GM19023 (cell line): ENCODE measurements at regions not wholly inside any gene's neighbourhood (a gene's known extent, or its start where the extent isn't known, plus 50 kb on each side); places are given as distances from the start of the nearest gene placed in this dataset.

ENCODE experiments used
- ATAC-seq: cut with Tn5 transposase; IDR thresholded peaks from one replicate; pipeline ENCODE4 v1.9.1; 2021; ENCODE audit warnings: mild to moderate bottlenecking, moderate library complexity; ENCODE audit not compliant: unreplicated experiment

DNA sequence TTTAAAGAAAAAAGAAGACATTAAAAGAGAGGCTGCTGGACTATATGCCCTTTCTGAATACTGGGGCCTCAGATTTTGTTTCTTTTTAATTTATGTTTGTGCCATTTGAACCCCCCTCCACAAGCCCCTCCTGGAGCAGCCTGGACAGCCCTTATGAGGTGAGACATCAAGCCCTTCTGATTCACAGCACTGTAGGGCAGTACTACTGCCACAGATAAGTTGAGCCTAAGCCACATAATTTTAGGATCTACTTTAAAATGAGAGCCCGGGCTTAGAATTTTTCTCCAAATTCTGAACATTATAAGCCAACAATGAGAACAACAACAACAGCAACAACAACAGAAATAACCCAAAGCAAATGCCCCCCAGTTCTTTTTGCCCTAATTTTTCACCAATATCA lies 256.9 kb upstream of the SALL1 start:
- no peak for ATAC-seq

DNA sequence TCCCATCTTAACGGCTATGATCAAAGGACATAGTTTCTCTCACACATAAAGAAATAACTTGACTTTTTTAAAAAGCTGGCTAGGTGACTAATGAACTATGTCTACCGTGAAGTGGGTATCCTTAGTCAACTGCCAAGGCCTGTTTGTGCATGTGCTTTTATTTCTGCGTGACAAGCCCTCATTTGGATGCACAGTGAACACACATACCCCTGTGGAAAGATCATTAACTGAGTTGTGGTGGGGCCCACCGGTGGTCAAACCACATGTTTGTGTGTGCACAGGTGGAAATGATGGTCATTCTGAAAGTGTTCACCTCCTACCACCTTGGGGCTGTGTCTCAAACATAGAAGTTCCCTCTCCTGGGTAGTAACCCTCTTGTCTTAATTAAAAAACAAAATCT lies 256.1 kb upstream of the SALL1 start:
- peak; percentile 67 for ATAC-seq

DNA sequence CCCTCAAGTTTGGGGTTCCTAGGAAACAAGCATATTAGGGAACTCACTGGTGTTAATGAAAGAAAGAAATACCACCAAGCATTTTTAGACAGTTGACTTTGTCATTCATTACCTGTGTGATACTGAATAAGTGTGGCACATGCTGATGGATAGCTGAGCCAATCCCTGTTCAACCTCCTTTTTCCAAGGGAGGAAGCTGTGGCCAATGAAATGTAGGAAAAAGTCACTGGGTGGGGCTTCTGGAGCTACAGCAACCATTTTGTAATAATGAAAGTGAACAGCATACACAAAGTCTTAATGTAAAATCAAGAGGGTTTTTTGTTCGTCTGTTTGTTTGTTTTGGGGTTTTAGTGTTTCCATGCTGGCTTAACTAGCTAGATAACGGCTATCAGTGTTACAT lies 254.3 kb upstream of the SALL1 start:
- ATAC-seq, result no peak

DNA sequence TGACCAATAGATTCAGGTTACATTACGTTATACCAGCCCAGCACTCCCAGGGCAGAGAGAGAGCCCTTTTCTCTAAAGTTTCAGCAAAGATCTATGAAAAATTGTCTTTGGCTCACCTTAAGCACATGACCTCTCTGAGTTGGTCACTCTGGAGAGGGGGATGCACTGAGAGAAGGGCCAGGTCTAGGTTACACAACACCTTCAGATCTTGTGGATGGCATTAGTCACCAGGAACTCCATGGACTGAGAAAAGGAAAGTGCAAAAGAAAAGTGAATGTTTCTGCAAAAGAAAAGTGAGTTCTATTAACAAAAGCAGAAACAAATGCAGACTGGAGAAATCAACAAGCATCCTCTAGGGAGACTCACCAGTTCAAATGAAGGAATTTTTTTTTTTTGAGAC lies 253.3 kb upstream of the SALL1 start:
- no peak for ATAC-seq

DNA sequence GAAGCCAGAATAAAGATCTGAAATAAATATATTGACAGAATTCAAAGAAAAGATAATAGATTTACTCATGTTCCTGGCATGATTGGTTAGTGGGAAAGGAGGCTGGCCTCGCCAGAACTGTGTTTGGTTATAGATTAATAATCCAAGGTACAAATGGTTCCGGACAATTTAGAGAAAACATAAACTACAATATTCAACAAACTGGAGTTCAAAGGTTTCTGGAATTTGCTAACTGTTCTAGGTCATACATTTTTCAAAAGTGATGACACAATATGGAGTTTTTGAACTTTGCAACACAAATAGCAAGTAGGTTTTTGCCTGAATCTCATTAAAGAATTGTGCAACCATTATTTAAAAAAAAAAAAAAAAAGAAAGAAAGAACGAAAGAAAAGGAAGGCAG lies 251.7 kb upstream of the SALL1 start:
- no peak for ATAC-seq

DNA sequence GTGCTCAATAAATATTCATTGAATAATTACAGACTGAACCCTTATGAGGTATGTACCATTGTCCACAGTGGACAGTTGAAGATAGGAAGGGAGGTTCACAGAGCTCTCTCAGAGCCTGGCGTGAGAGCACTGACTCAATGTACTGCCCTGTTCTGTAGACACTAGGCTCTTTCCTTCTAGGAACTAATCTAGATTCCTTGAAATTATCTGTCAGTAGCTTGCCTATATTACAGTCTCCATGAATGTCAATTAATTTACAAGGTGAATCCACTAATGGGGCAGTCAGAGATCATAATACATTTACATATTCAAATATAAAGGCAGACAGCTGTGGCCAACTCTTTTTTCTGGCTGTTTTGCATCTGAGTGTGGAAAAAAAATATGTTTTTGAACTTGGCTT lies 251.2 kb upstream of the SALL1 start:
- no peak for ATAC-seq

DNA sequence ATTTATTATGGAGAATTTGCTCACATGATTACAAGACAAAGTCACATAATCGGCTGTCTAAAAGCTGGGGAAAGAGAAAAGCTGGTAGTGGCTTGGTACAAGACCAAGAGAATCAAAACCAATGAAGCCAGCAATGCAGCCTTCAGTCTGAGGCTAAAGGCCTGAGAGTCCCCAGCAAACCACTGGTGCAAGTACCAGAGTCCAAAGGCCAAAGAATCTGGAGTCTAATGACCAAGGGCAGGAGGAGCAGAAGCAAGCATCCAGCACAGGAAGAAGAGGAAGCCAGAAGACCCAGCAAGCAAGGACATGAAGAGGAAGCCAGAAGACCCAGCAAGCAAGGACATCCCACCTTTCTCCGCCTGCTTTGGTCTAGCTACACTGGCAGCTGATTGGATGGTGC lies 250.6 kb upstream of the SALL1 start:
- no peak for ATAC-seq

DNA sequence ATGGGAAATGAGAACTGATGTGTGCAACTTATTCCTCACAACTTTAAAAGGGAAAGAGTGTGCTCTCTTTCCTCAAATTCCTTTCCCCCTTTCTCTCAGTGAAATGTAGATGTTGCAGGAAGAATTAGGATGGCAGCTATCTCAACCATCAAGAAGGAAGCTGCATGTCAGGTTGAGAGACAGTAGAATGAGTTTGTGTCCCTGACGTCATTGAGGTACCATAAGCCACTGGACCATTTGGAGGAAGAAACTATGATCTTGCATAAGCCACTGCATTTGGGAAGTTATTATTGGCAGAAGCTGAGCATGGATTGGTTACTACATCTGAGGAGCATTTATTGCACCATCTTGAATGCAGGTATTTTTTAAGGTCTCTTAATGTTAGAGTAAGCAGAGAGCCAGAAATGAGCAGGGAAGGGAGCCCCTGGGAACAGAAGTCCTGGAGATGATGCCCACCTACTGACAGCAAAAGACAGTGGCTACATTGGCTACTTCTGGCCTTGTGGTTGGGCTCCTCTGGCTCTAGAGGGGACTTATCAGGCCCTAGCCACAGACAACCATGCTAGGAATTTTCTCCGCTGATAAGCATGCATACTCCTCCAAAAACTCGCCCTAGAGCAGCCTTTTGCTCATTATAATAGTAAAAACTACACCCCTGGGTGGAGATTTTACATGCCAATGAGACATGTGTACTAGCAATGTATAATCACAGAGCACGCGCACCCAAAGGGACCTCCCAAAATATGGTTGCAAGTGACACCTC lies 249.0 kb upstream of the SALL1 start:
- ATAC-seq, result no peak

DNA sequence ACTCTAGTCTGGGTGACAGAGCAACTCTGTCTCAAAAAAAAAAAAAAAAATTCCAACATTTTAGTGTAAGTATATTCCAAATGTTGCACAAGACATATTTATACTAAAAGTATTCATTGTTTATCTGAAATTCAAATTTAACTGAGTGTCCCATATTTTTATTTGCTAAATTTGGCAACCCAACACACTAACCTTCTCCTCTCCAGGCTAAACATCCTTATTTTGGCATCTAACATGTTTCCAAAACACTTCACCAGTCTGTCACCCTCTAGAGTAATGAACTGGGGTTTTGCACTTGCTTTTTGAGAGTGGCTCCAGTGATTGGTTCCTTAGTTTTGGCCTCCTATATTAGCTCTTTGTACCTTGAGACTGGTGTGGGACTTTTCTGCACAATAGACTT lies 243.4 kb upstream of the SALL1 start:
- no peak for ATAC-seq

DNA sequence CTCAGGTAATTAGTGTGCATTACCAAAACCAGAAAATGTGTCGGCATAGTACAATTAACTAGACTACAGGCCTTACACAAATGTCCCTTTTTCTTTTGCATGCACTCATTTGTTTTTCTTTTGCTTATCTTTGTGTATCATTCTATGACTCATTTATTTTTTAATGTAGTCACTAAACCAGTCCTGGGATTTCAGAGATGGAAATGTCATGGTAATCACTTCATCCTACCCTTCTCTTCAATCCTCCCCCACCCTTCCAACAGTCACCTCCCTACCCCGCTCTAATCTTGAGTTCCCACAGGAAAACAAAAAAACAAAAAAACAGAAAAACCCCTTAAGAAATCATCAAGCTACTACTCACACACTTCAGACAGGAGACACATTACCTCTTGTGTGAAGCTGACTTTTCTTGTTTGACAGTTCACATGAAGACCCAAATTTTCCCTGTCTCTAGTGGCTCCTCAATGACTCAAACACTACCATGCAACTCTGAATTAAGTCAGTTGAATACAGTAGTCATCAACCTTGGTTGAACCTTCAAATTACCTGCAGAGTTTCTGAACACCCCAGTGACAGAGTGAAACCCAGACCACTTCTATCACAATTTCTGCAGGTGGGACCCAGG lies 242.4 kb upstream of the SALL1 start:
- ATAC-seq, result no peak

DNA sequence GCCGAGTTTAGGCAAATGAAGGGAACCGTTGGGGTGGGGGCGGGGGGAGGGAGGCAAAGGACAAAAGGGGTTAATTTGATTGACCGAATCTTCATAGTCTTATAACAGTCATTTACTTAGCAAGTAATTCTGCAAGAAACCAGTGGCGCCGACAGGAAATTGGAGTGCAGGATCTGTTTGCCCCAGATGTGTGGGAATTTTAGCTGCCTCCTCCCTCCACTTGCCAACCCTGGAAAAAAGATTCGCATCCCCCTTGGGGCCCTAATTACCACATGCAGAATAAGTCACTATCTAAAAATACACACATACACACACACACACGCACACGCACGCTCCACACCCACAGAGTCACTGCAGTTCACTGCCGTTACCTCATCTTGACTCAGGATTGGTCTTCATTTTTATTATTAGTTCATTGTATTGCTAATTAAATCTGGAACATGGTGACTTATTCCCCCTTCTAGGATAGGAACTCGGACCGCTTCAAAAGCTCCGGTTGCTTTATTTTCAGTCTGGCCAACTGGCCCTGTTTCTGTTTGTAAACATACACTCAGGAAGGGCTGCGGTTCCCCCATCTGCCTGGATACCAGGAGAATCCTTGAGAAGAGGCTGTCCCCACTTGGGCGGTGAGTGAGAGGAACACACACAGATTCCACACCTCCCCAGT lies 241.6 kb upstream of the SALL1 start:
- ATAC-seq, result no peak

DNA sequence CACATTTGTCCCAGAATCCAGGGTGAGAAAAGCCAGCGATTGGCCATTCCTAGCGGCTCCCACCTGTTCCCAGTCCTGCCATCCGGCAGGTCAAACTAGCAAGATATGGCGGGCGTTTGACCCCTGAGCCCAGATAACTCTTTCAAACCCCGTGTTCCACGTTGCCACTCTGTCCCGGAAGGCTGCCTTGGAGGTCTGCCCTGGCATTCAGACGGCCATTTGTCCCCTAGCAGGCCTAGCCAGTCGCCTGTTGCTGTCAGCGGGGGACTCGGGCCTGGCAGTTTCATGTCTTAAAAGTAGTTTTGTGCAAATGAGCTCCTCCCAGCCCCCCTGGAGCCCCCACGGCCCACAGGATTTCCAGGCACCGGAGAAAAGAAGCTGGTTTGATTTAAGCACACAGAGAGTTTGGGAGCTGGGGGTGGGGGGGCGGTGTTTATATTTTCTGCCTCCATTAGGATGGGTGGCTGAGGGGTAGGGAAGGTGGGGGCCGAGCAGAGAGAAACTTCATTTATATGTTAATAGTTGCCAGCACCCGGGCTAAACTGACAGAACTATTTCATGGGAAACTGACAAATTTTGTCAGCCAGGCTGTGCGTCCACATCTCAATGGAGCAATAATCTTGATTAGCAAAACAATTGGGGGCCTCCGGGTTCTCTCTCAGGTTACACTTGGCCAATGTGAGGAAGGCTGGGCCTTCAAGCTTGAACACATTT lies 240.9 kb upstream of the SALL1 start:
- no peak for ATAC-seq

DNA sequence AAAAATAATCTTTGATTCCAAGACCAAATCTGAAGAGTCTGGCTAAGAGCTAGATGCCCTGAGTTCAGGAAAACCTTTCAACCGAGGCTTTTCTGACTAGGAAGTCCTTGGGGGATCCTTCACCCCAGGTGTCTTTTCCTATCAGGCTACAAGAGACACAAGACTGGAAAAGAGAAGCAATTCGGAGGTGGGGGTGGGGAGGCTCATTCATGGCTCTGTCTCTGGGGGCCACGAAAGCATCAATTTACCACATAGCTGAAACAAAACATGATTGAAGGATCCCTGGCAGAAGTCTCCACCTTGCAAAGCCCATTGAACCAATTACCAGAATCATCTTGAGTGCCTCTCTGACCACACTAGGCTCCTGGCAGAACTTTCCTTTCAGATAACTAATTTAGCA lies 239.8 kb upstream of the SALL1 start:
- no peak for ATAC-seq

DNA sequence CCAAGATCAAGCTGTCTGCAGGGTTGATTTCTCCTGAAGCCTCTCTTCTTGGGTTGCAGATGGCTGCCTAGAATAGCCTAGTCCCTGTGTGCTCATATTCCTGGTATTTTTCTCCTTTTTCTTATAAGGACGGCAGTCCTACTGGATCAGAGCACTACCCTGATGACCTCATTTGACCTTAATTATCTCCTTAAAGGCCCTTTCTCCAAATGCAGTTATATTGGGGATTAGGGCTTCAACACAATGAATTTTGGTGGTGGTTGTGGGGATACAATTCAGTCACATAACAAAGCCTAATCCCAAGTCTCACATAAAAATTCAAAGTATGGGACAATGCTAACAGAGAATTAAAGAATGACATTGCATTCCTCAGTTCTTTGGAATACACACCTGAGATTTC lies 238.8 kb upstream of the SALL1 start:
- no peak for ATAC-seq

DNA sequence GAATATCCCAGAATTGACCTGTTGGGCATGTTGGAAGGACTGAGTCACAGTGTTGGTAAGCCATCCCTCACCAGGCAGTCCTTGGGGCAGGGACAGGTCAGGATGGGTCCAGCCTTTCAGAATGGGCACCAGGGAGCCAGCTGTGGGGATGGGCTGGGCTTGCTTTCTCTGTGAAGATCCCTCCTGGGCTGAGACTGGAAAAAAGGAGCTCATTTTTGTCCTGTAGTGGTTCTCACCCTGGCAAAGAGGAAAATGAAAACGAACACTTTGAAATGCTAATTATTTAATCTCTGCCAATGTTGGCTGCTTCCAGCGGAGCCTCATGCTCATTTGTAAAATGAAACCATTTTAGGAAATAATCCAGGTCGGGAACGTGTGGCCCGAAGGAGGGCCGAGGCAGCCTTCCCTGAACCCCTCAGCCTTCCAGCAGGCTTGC lies 237.5 kb upstream of the SALL1 start:
- no peak for ATAC-seq

DNA sequence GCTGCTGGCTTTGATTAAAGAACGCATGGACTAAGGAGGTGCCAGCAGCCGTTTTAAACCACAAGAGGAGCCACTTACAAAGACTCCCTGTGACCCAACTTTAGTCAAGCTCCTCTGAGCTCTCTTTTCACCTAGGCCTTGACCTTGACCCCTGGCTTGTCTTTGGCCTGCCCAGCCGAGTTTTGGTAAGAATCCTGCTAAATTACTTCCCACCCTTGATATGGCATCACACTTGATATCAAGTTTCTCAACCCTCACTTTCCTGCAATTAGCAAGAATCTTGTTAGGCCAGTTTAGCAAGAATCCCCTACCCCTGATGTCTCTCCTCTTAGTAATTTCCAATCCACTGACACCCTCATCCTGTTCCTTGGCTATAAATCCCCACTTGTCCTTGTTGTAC lies 232.8 kb upstream of the SALL1 start:
- ATAC-seq, result no peak

DNA sequence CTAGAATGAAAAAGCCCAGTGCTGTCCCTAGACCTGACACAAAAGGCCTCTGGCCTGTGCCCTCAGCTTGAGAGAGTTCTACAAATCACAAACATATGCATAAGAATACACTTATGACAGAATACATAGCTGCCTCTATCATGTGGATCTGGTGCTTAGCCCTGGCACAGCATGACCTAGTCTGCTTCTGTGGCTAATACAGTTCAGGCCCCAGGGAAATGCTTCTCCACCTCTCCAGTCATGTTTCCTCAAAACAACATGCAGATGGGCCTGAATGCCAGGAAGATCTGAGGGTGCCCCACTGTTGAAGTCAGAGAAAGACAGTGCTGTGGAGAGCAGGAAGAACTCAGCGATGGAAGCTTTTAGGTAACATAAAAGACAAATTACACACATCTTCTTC lies 231.9 kb upstream of the SALL1 start:
- ATAC-seq, result no peak

DNA sequence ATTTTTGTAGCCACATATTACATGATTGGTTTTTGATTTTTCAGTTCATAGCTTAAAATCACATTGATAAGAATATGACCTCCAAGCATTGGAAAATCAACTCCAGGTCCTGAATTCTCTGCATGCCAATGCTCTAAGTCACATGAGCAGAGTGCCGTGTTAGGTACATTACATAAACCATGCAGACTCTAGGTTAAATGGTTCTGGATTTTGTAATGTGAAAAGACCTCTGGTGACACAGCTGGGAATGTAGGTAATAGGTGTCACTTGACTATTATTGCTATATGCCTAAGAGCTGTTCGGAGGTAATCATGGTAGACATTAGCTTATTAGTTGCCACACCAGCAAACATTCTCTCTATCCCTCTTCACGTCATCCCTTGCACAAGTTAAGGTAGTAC lies 231.1 kb upstream of the SALL1 start:
- no peak for ATAC-seq

DNA sequence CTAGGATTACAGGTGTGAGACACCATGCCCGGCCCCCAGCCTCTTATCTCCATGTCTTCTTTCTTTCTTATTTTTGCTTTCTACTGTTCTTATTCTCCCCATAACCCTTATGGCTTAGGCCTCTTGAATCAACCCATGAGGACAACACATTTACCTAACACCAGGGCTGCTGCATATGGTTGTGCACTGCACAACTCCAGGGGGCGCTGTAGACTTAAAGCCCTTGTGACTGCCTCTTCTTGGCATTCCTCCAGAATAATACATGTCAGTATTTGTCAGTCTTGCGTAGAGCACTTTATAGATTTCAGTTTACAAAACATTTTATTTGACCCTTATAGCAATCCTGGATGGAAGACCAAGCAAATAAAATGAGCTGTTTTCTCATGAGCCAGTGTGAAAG lies 225.0 kb upstream of the SALL1 start:
- no peak for ATAC-seq

DNA sequence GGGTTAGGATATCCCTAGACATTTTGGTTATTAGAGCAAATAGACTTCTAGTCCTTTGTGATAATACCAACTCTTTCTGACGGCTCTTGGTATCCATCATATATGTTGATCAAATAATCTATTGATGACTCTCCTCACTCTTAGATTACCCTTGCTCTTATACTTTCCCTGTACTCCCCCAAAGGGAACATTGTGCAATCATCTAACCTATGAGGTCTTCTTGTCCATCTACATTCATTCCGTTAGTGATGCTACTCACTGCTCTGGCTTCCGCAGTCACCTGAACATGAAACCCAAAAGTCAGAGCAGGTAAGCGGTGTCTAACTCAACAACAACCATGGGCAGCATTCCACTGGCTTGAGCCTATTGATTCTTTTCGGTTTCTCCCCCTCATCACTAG lies 223.7 kb upstream of the SALL1 start:
- ATAC-seq, result no peak

DNA sequence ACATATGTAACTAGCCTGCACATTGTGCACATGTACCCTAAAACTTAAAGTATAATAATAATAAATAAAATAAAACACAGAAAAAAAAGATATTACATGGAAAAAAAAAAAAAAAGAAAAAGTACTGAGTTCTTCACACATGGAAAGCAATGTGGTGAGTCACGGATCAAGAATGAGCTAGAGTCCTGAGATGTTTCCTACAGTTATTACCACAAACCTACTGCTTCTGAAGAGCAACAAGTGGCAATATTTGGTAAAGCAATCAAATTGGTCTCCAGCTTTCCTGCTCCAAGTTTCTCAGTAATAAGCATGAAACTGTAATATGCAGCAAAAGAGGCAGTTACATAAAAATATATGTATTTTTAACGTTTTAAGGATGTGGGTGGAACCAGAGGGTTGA lies 223.3 kb upstream of the SALL1 start:
- no peak for ATAC-seq

DNA sequence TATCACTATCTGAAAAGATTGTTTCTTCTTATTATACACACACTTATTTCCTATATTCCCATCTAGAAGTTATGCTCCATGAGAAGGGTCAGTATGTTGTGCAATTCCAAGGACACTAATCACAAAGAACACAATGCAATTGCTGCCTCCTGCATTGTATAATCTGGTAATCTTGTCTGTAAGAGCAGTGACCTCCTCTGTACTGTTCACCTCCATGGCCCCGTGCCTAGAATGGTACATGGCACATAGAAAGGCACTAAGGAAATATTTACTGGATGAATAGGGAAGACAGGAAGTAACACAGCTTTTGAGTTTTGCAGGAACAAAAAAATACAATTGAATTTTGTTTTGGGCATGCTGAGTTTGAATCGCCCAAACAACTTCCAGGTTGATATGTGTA lies 214.6 kb upstream of the SALL1 start:
- no peak for ATAC-seq
